GM12872 (cell line): ENCODE measurements at regions not wholly inside any gene's neighbourhood (a gene's known extent, or its start where the extent isn't known, plus 50 kb on each side); places are given as distances from the start of the nearest gene placed in this dataset.

Source experiments
- CTCF ChIP-seq: IDR thresholded peaks from 3 replicates; pipeline ENCODE4 v1.5.1; 2011; ENCODE audit warnings: low read depth, mild to moderate bottlenecking, low read length, moderate library complexity; ENCODE audit not compliant: insufficient read depth

GRCh38 chr3:99394831-99395778, 243.3 kb upstream of the COL8A1 start:
- no peak for TF ChIP-seq CTCF

DNA sequence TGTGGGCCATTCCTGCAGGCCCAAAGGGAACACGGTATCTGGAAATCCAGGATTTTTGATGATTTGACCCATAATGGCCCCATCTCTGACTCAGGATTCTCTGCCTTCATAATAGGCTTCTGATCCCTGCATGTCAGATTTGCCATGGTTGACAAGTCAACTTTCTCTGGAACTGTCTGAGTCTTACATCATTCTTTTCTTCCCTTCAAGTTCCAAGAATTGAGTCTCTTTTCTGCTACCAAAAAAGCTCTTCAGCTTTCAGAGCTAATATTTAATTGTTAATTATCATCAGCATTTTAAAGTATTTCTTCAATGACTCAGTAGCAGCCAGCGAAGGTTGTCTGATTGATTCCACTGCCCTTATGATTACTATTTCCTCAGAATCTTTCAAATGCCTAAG, 244.4 kb upstream of the COL8A1 start:
- TF ChIP-seq CTCF, result no peak

- TF ChIP-seq CTCF, result no peak
Observed at GRCh38 chr3:99388780-99389179, 249.6 kb upstream of the COL8A1 start.

DNA sequence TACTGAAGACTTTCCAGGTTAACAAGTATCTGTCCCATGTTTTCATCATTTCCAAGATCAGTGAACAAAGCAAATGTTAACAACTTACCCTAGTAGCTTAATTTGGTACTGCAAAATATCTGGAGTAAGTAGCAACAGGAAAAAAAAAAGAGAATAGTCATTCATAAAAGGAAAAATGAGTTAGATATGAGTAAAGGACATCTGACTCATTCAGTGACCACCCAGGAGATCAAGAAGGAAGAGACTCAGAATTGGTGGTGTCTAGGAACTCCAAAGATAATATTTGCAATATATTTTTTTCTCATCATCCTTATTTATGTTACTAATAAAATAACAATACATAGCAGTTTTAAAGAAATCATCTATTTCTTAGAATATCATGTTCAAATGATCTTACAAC, 253.8 kb upstream of the COL8A1 start:
- TF ChIP-seq CTCF, result no peak

DNA sequence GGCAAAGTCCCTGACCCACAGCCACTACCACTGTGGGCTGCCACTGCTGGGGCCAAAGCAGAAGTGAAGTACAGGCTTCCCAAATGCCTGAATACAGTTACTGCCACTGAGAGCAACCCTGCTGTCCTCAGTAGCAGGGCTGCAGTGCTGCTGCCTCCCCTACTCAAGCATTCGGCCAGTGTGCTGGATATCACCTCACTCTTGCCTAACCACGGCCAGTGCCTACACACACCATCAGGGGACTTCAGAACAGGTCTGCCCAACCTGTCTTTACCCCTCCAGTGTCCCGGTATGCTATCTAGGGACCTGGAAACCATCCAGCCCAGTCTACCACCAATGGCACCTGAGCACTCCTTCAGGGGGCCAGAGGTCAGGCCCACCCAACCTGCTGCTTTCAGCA, 261.5 kb upstream of the COL8A1 start:
- no peak for TF ChIP-seq CTCF

DNA sequence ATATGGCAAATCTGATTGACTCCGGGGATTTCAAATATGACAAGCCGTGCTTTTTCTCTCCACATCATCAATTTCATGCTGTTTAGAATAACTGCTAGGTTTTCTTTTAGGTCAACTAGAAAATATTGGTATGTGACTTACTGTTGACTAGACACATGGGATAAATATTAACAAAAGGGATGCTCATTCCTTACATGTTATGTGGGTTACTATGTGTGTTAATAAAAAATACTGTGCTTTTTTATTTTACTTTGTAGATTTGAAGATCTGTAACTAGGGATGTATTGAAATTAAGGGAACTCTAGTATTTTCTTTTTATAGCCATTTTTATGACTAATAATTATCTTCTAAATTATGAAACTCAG, 264.6 kb upstream of the COL8A1 start:
- no peak for TF ChIP-seq CTCF

- no peak for TF ChIP-seq CTCF
Observed at GRCh38 chr3:99373088-99373845, 265.1 kb upstream of the COL8A1 start.
